HG03135 (cell line): ENCODE measurements at regions not wholly inside any gene's neighbourhood (a gene's known extent, or its start where the extent isn't known, plus 50 kb on each side); places are given as distances from the start of the nearest gene placed in this dataset.

Experiments used
- ATAC-seq: cut with Tn5 transposase; IDR thresholded peaks from one replicate; pipeline ENCODE4 v1.9.1; 2021; ENCODE audit warnings: mild to moderate bottlenecking, moderate library complexity; ENCODE audit not compliant: unreplicated experiment

DNA sequence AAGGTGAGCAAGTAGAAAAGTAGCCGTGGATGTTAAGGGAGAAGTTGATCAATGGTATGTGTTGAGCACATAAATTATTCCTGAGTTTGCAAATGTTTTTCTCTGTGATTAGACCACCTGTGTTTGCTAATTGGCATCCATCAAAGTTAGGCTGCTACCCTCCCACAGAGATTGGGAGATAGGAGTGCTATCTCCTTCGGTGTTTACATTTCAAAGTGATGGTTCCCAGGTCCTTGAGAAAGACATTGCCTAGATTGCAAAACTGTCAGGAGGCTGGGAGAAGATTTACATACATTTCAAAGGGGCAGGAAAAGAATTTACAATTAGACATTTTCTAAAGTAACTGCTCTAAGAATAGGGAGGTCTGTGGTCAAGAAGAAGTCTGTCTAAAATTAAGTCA lies 54.3 kb upstream of the CNTNAP4 start:
- ATAC-seq, result no peak

DNA sequence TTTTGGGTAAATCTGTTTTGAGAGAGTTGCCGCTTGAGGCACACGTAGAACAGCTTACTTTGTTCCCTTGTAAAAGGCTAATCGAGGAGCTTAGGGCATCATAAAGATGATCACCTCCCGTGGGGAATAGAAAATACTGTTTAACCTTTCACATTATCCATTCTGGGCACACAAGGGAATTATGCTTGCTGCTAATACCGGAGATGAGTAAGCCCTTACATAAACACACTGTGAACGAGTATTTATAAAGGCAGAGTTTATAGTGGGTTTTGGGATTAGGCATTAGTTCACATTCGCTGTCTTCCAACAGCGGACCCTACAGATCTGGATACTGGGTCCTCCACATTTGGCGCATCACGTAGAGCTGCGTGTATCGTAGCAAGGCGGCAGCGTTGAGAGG lies 51.2 kb upstream of the CNTNAP4 start:
- ATAC-seq, result no peak

DNA sequence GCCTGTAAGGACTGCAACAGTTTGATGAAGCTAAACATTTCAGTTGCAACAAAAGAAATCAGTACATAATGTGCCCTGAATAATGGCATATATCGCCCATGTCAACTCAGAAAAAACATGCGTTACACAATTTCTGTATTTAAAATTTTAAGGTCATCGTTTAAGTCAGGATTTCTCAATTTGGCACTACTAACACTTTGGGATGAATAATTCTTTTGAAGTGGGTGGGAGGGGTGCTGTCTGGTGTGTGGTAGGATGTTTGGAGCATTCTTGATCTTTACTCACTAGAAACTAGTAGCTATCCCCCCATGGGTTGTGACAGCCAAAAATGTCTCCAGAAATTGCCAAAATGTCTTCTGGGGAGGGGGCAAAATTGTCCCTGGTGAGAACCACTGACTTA lies 50.7 kb upstream of the CNTNAP4 start:
- no peak for ATAC-seq
